ENCODE measurements at regions not wholly inside any gene's neighbourhood (a gene's known extent, or its start where the extent isn't known, plus 50 kb on each side); places are given as distances from the start of the nearest gene placed in this dataset.

GRCh38 chr4:144905286-144905685 is 192.7 kb downstream of the ANAPC10 start:
- DNase-seq (ENCODE audit: low spot score): no peak
- H3K27me3 ChIP-seq: no peaks in the 10 kb centered on the region
- no peak overlapping the region for H2AFZ ChIP-seq
- H3K27ac ChIP-seq: no peak overlapping the region
- no peaks in the 10 kb centered on the region for H3K9me3 ChIP-seq (ENCODE audit: low read depth)
- TF ChIP-seq, protein P1, sequence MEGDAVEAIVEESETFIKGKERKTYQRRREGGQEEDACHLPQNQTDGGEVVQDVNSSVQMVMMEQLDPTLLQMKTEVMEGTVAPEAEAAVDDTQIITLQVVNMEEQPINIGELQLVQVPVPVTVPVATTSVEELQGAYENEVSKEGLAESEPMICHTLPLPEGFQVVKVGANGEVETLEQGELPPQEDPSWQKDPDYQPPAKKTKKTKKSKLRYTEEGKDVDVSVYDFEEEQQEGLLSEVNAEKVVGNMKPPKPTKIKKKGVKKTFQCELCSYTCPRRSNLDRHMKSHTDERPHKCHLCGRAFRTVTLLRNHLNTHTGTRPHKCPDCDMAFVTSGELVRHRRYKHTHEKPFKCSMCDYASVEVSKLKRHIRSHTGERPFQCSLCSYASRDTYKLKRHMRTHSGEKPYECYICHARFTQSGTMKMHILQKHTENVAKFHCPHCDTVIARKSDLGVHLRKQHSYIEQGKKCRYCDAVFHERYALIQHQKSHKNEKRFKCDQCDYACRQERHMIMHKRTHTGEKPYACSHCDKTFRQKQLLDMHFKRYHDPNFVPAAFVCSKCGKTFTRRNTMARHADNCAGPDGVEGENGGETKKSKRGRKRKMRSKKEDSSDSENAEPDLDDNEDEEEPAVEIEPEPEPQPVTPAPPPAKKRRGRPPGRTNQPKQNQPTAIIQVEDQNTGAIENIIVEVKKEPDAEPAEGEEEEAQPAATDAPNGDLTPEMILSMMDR (IDR thresholded peaks at IDR 0.05; ENCODE audit: poor library complexity): no peak
- no peak for TF ChIP-seq EZH2phosphoT487 (IDR thresholded peaks at IDR 0.05; ENCODE audit: low read depth, severe bottlenecking, unreplicated experiment)
- TF ChIP-seq EZH2 (IDR thresholded peaks at IDR 0.05; ENCODE audit: borderline replicate concordance): no peak
- peaks cover 10% of the 10 kb centered on the region for H3K4me1 ChIP-seq (ENCODE audit: insufficient read depth)
- no peak overlapping the region for H3K4me3 ChIP-seq
- H3K36me3 ChIP-seq (replicated peaks; ENCODE audit: insufficient read depth, low read depth): no peaks in the 10 kb centered on the region
- no peaks in the 10 kb centered on the region for H4K20me1 ChIP-seq (ENCODE audit: insufficient read depth, poor library complexity, severe bottlenecking)
- no peaks in the 10 kb centered on the region for H3K79me2 ChIP-seq
- H3K4me2 ChIP-seq: no peak overlapping the region
- WGBS (ENCODE audit: low lambda C conversion rate, missing lambda C conversion rate): 33% methylated on average over 2 of the region's 2 CpGs
- no peaks in the 10 kb centered on the region for H3K9me2 ChIP-seq (replicated peaks; ENCODE audit: insufficient read depth)

DNA sequence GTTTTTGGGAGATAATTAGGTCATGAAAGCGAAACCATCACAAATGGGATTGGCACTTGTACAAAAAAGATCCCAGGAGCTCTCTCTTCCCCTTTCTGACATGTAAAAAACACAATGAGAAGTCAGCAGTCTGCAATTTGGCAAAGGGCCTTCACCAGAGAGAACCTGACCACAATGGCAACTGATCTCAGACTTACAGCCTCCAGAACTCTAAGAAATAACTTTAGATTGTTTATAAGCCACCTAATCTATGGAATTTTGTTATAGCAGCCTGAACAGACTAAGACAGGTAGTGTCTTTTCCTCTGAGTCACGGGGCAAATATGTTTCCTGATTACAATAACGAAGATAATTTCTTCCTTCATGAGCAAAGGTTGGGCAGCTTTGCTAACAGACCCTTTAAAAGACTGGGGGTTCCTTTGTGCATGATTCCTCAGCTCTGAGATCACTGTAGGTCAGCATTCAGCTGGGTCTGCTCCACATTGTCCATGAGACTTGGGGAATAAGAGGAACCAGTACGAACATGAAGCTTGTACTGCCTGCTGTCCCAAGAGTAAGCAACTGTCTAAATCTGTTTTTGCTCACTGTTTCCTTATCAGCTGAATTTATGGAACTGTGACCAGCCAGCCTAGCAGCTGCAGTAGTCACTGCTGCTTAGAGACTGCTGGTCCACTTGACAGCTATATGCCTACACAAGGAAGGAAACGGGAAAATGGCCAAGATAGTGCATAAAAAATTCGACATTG is 191.6 kb downstream of the ANAPC10 start:
- WGBS (ENCODE audit: low lambda C conversion rate, missing lambda C conversion rate): 55% methylated on average over 6 of the region's 6 CpGs
- peak; percentile 14 for DNase-seq (ENCODE audit: low spot score)
- Histone ChIP-seq H3K36me3 (replicated peaks; ENCODE audit: insufficient read depth, low read depth) (no peaks in the 10 kb centered on the region), H4K20me1 (ENCODE audit: insufficient read depth, poor library complexity, severe bottlenecking) (no peaks in the 10 kb centered on the region), H3K4me1 (ENCODE audit: insufficient read depth) (peaks cover 10% of the 10 kb centered on the region), H3K9me3 (ENCODE audit: low read depth) (no peaks in the 10 kb centered on the region), H3K27me3 (no peaks in the 10 kb centered on the region), H3K4me2 (no peak overlapping the region), H3K79me2 (no peaks in the 10 kb centered on the region), H3K27ac (peak overlapping the region; percentile 26), H3K4me3 (no peak overlapping the region), H2AFZ (no peak overlapping the region), H3K9me2 (replicated peaks; ENCODE audit: insufficient read depth) (no peaks in the 10 kb centered on the region)
- TF ChIP-seq, protein P1 (IDR thresholded peaks at IDR 0.05; ENCODE audit: poor library complexity): no peak

- Histone ChIP-seq H3K4me3 (no peak overlapping the region), H3K79me2 (no peaks in the 10 kb centered on the region), H3K4me2 (no peak overlapping the region), H2AFZ (no peak overlapping the region), H3K9me3 (ENCODE audit: low read depth) (no peaks in the 10 kb centered on the region), H4K20me1 (ENCODE audit: insufficient read depth, poor library complexity, severe bottlenecking) (no peaks in the 10 kb centered on the region), H3K27ac (no peak overlapping the region), H3K9me2 (replicated peaks; ENCODE audit: insufficient read depth) (no peaks in the 10 kb centered on the region), H3K36me3 (replicated peaks; ENCODE audit: insufficient read depth, low read depth) (no peaks in the 10 kb centered on the region), H3K27me3 (no peaks in the 10 kb centered on the region), H3K4me1 (ENCODE audit: insufficient read depth) (peaks cover 4% of the 10 kb centered on the region)
- DNase-seq (ENCODE audit: low spot score): no peak
- 92% methylated on average over 2 of the region's 2 CpGs for WGBS (ENCODE audit: low lambda C conversion rate, missing lambda C conversion rate)
- TF ChIP-seq EZH2 (IDR thresholded peaks at IDR 0.05; ENCODE audit: borderline replicate concordance): no peak
- no peak for TF ChIP-seq EZH2phosphoT487 (IDR thresholded peaks at IDR 0.05; ENCODE audit: low read depth, severe bottlenecking, unreplicated experiment)
- TF ChIP-seq, protein P1 (IDR thresholded peaks at IDR 0.05; ENCODE audit: poor library complexity): no peak
These were observed 187.3 kb downstream of the ANAPC10 start for GRCh38 chr4:144910723-144911122.

Data from hepatocyte (in vitro differentiated cells).